ENCODE measurements at regions not wholly inside any gene's neighbourhood (a gene's known extent, or its start where the extent isn't known, plus 50 kb on each side); places are given as distances from the start of the nearest gene placed in this dataset.

DNA sequence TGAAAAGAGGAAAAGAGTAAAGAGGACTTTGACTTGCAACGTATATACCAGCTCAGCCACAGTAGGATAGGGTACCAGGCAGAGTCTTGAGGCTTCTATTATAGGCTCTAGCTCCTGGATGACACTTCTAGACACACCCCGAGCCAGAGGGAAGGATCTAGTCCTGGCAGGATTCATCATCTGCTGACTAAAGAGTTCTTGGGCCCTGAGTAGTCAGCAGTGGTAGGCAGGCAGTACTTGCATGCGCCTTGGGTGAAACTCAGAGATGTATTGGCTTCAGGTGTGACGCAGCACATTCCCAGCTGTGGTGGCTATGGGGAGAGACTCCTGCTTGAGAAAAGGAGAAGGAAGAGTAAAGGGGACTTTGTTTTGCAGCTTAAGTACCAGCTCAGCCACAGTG lies 162.3 kb upstream of the APP start:
- no peak for TF ChIP-seq CTCF (conservative IDR thresholded peaks at IDR 0.05)
- Mint-ChIP-seq H3K27me3 (no peaks in the 10 kb centered on the region), H3K4me1 (ENCODE audit: unreplicated experiment) (no peaks in the 10 kb centered on the region), H3K36me3 (no peaks in the 10 kb centered on the region), H3K9me3 (peaks cover 4% of the 10 kb centered on the region), H3K4me3 (no peak overlapping the region), H3K27ac (no peak overlapping the region)
- DNase-seq (ENCODE audit: extremely low spot score, unreplicated experiment): no peak

GRCh38 chr21:26331205-26331980 lies 160.8 kb upstream of the APP start:
- TF ChIP-seq CTCF (conservative IDR thresholded peaks at IDR 0.05): no peak
- H3K27me3 Mint-ChIP-seq: no peaks in the 10 kb centered on the region
- H3K27ac Mint-ChIP-seq: no peak overlapping the region
- no peaks in the 10 kb centered on the region for H3K4me1 Mint-ChIP-seq (ENCODE audit: unreplicated experiment)
- H3K36me3 Mint-ChIP-seq: no peaks in the 10 kb centered on the region
- peaks cover 4% of the 10 kb centered on the region for H3K9me3 Mint-ChIP-seq
- no peak for DNase-seq (ENCODE audit: extremely low spot score, unreplicated experiment)
- H3K4me3 Mint-ChIP-seq: no peak overlapping the region

GRCh38 chr21:26320596-26320995 lies 150.0 kb upstream of the APP start:
- no peak overlapping the region for H3K4me3 Mint-ChIP-seq
- H3K36me3 Mint-ChIP-seq: no peaks in the 10 kb centered on the region
- no peak for TF ChIP-seq CTCF (conservative IDR thresholded peaks at IDR 0.05)
- H3K27ac Mint-ChIP-seq: no peak overlapping the region
- H3K9me3 Mint-ChIP-seq: no peaks in the 10 kb centered on the region
- no peak for DNase-seq (ENCODE audit: extremely low spot score, unreplicated experiment)
- H3K27me3 Mint-ChIP-seq: no peaks in the 10 kb centered on the region
- no peaks in the 10 kb centered on the region for H3K4me1 Mint-ChIP-seq (ENCODE audit: unreplicated experiment)

GRCh38 chr21:26307640-26308039 lies 137.1 kb upstream of the APP start:
- DNase-seq (ENCODE audit: extremely low spot score, unreplicated experiment): no peak
- Mint-ChIP-seq H3K27me3 (no peaks in the 10 kb centered on the region), H3K9me3 (no peaks in the 10 kb centered on the region), H3K4me3 (no peak overlapping the region), H3K27ac (no peak overlapping the region), H3K36me3 (no peaks in the 10 kb centered on the region), H3K4me1 (ENCODE audit: unreplicated experiment) (no peaks in the 10 kb centered on the region)
- no peak for TF ChIP-seq CTCF (conservative IDR thresholded peaks at IDR 0.05)

DNA sequence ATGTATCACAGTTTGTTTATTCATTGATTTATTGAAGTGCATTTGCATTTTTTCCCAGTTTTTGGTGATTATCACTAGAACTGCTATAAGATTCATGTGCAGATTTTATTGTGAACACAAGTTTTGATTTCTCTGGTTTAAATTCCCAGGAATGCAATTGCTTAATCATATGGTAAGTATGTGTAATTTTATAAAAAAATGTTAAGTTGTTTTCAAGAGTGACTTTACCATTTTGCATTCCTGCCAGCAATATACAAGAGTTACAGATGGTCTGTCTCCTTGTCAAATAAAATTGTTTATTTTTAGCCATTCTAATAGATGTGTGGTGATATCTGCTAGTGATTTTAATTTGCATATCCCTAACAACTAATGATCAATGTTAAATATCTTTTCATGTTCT lies 127.3 kb upstream of the APP start:
- Mint-ChIP-seq H3K27ac (no peak overlapping the region), H3K4me1 (ENCODE audit: unreplicated experiment) (no peaks in the 10 kb centered on the region), H3K36me3 (peaks cover 3% of the 10 kb centered on the region), H3K4me3 (no peak overlapping the region), H3K27me3 (no peaks in the 10 kb centered on the region), H3K9me3 (no peaks in the 10 kb centered on the region)
- DNase-seq (ENCODE audit: extremely low spot score, unreplicated experiment): no peak
- TF ChIP-seq CTCF (conservative IDR thresholded peaks at IDR 0.05): no peak
